HT-29 (cell line): ENCODE measurements at regions not wholly inside any gene's neighbourhood (a gene's known extent, or its start where the extent isn't known, plus 50 kb on each side); places are given as distances from the start of the nearest gene placed in this dataset.
"Not testable (repeated sequence)": the region's sequence is repeated elsewhere in the genome, so short reads cannot be mapped to it uniquely, and the experiment has no call there.

Experiments used
- DNase-seq: peaks from one replicate; pipeline ENCODE4 v3.0.0-alpha.2; 2015; ENCODE audit warnings: low spot score

DNA sequence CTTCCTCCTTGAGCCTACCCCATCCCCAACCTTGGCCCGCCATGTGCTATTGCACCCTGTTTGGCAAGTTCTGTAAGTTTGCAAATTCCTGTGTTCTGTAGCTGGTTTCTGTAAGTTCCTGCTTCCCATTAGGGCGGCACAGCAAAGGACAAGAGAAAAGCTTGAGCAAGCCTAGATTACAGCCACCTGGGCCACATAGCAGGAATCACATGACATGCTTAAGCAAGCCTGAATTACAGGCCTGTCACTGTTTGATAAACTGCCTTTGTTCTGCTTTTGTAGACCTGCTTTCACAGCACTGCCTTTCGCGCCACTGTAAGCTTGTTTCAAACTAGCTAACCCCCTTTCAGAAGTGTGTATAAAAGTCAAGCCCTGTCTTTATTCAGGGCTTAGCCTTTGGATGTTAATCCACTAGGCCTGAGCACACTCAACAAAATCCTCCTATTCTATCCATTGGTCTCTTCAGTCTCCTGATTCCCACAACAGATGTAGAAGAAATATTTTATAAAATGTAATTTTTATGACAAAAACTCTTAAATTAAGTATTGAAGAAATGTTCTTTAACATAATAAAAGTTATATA, 906.8 kb upstream of the NDST4 start:
- no peak for DNase-seq

DNA sequence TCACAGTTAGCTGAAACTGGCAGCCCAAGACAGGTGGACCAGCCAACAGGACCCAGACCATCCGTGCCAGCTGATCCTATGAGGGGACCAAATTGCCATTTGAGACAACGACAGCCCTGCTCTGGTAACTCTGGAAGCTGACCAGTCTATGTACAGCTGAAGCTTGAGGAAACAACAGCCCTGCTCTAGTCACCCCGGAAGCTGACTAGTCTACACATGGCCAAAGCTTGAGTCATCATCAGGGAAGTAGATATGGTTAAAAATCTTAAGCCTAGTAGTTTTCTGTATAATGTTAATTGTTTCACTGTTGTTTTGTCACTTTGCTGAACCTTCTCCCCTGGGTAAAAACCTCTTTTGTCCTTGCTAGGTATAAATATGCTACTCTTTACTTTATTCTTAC, 905.4 kb upstream of the NDST4 start:
- no peak for DNase-seq

DNA sequence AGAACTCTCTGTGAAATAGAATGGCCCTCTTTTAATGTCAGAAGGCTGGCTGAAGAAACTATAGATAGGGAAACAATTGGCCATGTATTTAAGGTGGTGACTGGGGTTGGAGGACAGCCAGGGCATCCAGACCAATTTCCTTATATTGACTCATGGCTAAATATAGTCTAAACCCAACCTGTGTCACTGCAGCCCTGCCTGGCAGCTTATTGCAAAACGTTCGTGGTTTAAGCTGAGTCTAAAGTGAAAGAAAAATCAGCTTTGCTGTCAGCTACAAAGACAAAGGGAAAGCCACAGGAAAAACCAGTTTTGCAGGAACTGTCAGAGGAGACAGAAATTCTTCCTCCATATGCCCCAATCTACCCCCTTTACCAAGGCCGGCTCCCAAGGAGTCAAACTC, 902.8 kb upstream of the NDST4 start:
- peak; percentile 81 for DNase-seq

DNA sequence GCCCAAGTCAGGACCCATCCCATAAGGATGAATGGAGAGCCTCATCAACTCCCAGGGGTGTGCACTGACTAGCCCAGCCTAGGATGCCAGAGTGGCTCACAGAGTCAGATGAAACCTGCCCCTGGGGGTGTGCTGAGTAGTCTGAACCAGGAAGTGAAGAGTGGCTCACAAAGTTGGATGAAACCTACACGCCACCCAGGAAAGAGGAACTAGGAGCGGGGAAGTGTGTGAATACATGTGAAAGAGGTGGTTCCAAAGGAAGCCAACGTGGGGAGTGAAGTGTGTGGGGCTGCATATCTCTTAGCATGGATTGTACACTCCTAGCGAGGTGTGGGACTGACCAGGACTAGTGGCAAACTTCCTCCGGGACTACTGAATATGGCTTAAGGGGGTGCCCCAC, 902.1 kb upstream of the NDST4 start:
- no peak for DNase-seq

DNA sequence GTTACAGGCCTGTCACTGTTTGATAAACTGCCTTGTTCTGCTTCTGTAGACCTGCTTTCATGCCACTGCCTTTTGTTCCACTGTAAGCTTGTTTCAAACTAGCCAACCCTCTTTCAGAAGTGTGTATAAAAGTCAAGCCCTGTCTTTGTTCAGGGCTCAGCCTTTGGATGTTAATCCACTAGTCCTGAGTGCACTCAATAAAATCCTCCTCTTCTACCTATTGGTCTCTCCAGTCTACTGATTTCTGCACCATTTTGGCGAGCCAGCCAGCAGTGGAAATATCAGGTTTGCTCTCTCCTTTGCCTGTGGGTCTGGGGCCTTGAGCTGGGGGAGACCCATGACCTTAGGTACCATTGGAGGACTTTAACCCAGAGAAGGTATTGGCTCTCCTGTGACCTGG, 901.6 kb upstream of the NDST4 start:
- DNase-seq = peak; percentile 7

DNA sequence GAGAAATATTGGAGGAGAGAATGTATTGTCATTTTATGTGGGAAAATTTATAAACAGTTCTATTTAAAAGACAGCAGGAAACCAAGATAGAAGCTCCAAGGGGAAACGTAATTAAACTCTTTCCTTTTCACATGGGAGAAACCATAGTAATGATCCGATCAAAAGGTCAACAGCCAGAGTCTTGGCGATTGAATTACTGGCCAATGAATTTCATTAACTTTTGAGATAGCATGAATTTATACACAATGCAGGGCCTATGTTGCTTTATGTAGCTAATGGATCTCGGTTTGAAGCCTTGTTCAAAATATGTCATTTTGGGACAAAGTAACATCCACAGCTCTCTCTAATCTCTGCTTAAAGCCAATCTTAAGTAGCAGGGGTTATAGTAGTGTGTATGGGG, 897.5 kb upstream of the NDST4 start:
- DNase-seq = no peak

DNA sequence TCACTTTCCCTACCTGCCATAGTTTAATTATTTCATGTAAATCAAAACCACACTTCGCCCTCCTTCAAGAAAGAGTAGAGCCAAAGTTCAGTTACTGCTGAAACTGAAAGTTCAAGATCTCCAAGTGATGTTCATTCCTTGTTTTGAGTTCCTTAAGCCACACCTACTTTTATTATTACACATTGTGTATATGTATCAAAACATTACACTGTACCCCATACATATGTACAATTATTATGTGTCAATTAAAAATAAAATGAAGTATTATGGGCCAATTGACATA, 892.3 kb upstream of the NDST4 start:
- DNase-seq = no peak

DNA sequence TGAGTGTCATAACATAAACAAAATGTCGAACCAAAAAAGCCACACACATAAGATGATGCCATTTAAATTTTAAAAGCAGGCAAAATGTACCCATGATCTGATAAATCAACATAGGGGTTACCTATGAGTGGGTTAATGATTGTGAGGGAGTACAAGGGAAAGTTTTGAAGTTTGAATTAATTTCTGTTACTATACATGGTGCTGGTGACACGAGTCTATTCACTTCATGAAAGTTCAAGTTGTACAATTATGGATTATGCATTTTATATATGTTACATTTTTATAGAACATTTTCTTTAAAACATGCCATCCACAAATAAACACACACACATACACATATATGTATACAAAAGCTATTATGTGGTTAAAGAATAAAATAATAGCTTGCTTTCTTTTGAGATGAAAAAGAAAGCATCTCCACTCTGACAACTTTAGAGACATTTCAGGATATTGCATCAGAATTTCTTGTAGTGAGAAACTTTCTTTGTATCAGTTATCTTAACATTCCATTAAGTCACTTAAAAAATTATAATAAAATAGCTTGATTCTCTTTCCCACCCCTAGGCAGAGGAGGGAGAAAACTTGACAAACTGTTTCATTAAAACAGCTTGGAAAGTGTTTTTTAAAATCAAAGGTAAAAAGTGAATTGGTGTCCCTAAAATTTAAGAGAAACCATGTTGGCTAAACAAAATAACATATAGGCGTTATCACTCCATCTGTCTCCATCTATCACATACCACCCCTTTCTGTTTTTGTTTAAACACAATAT, 891.8 kb upstream of the NDST4 start:
- DNase-seq = no peak

DNA sequence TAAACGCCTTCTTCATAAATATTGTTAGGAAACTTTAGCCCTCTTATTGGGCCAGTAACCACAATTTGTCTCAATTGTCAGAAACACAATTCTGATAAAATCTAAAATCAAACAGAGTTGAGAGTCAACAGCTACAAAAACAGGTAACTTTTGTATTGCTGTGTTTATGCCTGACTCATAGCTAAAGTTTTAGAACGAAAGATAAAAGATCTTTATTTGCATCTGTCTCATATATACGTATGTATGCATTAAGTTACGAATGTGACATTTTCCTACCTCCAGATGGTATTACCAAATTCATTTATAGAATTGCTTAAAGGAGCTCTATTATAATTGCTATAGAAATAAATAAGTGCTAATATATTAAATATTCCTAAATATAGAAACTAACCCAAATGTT, 887.9 kb upstream of the NDST4 start:
- DNase-seq = no peak

DNA sequence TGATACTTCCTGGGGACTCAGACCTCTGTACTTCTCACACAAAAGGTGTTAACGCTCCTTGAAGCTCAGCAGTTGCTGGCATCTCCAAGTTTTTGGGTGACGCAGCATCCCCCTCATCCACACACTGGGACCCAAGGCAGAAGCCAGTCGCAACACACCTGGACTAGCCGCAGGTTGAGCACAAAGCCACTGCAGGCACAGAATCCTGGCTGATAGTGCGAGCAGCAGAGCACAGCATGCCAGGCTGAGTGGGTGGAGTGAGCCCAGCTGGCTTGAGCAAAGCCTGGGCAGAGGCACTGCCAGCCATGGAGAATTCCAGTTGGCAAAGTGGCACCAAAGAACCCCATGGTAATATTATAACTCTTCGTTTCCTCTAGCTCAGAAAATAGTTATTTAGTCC, 873.2 kb upstream of the NDST4 start:
- DNase-seq = no peak

DNA sequence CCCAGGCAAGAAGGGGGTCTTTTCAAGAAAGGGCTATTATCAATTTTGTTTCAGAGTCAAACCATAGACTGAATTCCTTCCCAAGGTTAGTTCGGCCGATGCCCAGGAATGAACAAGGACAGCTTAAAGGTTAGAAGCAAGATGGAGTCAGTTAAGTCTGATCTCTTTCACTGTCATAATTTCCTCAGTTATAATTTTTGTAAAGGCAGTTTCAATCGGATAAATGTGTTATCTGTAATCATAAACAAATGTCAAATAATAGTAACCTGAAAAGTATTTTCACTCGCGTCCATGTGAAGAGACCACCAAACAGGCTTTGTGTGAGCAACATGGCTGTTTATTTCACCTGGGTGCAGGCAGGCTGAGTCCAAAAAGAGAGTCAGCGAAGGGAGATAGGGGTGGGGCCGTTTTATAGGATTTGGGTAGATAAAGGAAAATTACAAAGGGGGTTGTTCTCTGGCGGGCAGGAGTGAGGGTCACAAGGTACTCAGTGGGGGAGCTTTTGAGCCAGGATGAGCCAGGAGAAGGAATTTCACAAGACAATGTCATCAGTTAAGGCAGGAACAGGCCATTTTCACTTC, 862.1 kb upstream of the NDST4 start:
- not testable (repeated sequence) for DNase-seq

DNA sequence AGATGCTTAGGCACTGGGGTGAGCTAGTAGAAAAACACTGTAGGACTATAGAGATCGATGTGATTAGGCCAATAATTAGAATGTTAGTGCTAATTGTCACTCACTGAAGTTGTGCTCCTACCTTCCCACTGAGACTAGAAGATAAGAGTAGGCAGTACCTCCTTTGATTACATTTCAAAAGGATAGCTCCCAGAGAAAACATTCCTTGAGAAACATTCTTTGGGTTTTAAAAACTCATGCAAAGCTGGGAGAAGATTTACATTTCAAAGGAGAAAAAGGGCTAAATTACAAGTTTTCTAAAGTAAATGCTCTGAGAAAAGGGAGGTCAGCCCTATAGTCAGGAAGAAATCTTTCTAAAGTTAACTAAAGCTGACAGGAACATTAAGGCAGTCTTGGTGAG, 860.3 kb upstream of the NDST4 start:
- no peak for DNase-seq

DNA sequence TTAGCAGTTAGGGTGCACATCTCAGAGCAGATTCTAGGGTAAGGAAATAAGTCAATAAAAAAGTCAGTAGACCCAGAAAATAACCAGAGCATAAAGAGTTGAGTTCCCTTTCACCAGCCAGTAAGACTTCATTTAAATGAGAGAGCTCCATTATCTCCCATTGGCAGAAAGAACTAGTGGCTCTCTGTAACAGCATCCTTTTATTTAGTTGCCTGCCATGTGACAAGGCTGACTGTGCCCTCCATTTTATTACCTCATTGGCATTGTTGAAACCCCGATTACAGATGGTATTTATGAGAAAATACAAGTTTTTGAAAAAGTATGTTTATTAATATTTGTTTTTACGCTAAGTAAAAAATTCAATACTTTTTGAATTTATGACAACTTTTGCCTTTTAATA, 859.5 kb upstream of the NDST4 start:
- no peak for DNase-seq

DNA sequence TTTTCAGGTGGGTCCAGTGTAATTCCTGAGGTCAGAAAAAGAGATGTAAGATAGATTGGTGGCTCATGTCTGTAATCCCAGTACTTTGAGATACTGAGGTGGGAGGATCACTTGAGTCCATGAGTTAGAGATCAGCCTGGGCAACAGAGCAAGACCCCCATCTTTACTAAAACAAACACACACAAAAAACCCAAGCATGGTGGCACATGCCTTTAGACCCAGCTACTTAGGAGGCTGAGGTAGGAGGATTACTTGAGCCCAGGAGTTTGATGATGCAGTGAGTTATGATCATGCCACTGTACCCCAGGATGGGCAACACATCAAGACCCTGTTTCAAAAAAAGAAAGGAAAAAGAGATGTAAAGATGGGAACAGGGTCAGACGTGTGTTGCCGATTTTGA, 857.4 kb upstream of the NDST4 start:
- DNase-seq = no peak

DNA sequence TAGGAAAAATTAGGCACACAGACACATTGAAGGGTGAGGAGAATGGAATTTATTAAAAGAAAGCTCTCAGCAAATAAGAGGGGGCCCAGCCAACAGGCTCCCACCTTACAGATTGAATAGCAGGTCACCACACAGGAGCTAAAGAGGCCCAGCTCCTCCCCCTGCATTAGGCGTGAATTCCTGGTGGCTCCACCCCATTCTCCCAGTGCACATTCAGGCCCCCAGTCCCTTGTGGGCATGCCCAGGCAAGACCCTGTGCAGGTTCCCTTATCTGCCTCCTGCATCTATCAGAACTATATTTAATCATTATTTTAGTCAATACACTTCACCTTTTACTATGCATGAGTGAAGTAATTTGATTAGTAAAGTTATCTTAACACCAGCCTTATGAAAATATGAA, 856.3 kb upstream of the NDST4 start:
- DNase-seq = no peak

DNA sequence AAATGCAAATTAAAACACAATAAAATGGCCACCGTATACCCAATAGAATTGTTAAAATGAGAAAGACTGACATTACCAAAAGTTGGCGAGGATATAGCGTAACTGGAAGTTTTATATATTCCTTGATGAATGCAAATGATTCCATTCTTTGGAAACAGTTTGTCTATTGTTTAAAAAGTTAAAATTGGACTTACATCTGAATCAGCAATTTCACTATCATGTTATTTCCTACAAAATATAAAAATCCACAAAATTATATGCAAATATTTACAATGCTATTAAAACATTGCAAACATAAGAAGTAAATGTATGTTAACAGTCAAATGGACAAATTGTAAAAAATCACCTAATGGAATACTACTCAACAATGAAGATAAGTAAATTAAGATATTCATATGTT, 852.2 kb upstream of the NDST4 start:
- no peak for DNase-seq

DNA sequence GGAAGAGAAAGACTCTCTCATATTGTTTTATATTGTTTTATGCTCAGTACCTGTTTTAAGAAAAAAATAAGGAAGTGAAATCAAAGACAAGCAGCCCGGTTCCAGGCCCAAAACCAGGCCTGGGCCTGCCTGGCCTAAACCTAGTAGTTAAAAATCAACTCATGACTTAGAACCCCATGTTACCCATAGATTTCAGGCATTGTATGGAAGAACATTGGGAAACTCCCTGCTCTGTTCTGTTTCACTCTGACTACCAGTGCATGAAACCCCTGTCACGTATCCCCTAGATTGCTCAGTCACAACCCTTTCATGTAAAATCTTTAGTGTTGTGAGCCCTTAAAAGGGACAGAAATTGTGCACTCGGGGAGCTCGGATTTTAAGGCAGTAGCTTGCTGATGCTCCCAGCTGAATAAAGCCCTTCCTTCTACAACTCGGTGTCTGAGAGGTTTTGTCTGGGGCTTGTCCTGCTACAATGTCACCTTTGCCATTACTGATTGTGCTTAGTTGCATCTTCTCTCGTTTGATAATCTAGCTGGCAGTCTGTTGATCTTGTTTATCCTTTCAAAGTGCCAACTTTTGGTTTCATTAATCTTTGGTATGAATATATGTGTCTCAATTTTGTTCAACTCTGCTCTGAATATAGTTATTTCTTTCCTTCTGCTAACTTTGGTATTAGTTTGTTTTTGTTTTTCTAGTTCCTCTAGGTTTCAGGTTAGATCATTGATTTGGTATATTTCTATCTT, 842.8 kb upstream of the NDST4 start:
- not testable (repeated sequence) for DNase-seq

DNA sequence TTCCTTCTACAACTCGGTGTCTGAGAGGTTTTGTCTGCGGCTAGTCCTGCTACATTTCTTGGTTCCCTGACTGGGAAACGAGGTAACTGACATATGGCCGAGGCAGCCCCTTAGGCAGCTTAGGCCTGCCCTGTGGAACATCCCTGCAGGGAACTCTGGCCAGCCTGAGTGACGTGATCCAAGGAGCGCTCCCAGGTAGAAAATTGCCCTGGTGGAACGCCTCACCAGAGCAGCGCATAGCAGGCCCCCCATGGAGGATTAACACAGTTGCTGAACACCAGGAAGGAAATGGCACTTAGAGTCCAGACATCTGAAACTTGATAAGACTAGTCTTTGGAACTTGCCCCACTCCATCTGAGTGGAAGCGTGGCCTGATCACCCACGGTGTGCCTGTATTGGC, 837.4 kb upstream of the NDST4 start:
- DNase-seq = no peak

DNA sequence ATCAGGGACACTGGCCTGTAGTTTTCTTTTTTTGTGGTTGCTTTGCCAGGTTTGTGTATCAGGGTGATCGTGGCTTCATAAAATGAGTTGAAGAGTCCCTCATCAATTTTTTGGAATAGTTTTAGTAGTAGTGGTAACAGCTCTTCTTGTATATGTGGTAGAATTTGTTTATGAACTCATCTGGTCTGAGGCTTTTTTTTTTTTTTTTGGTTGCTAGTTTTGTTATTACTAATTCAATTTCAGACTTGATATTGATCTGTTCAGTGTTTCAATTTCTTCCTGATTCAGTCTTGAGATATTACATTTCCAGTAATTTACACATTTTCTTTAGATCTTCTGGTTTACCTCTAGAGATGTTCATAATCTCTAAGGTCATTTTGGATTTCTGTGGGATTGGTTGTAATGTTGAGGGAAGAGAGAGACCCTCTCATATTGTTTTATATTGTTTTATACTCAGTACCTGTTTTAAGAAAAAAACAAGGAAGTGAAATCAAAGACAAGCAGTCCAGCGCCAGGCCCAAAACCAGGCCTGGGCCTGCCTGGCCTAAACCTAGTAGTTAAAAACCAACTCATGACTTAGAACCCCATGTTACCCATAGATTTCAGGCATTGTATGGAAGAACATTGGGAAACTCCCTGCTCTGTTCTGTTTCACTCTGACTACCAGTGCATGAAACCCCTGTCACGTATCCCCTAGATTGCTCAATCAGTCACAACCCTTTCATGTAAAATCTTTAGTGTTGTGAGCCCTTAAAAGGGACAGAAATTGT, 836.7 kb upstream of the NDST4 start:
- DNase-seq = not testable (repeated sequence)

DNA sequence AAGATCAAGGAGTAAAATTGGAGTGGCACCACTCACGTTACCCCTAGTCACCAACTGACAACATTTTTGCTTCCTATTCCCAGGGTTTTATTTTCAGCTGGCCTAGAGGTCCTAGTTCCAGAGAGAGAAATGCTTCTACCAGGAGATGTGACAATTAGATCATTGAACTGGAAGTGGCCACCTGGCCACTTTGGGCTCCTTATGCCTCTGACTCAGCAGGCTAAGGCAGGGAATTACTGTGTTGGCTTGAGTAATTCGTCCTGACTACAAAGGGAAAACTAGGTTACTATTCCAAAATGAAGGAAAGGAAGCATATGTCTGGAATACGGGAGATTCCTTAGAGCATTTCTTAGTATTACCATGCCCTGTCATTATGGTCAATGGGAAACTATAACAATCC, 831.6 kb upstream of the NDST4 start:
- no peak for DNase-seq

DNA sequence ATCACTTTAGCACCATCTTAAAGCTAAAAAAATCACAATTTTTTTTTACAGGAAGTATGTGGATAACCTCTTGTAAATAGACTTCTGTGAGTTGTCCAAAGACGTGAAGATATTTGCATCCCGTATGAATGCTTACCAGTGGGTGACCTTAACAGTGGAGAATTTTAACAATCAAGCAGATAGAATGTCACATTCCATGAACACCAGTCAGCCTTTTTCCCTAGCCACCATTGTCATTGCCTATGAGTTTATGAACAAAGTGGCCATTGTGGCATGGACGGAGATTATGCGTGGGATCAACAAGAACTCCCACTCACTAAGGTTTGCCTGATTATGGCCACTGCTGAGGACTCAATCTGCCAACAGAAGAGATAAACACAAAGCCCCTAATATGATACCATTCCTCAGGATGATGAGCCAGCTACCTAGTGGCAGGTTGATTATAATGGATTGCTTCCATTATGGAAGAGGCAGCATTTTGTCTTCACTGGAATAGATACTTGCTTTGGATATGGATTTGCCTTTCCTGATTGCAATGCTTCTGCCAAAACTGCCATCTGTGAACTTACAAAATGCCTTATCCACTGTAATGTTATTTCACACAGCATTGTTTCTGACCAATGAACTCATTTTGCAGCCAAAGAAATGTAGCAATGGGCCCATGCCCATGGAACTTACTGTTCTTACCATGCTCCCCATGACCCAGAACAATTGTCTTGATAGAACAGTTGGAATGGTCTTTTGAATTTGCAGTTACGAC, 830.9 kb upstream of the NDST4 start:
- DNase-seq = no peak
